Stomach (tissue), 4 donors: ENCODE measurements at regions not wholly inside any gene's neighbourhood (a gene's known extent, or its start where the extent isn't known, plus 50 kb on each side); places are given as distances from the start of the nearest gene placed in this dataset.
"Not testable (repeated sequence)": the region's sequence is repeated elsewhere in the genome, so short reads cannot be mapped to it uniquely, and the experiment has no call there.

Source experiments
- EP300 ChIP-seq: sonication (generic); formaldehyde crosslinking; IDR thresholded peaks from one replicate; pipeline ENCODE4 v1.6.1; 2017; ENCODE audit warnings: antibody characterized with exemption
- POLR2A ChIP-seq, 4 donors: fragments of 450-650 bp; IDR thresholded peaks; one replicate each; pipeline ENCODE4 v1.6.1; 2016; ENCODE audit warnings: antibody characterized with exemption in 4 of 4, control low read depth in 2 of 4, mild to moderate bottlenecking in 1 of 4, moderate library complexity in 1 of 4
- POLR2AphosphoS5 ChIP-seq, 3 donors: sonication (generic); formaldehyde crosslinking; IDR thresholded peaks; one replicate each; pipeline ENCODE4 v1.6.1; 2016; ENCODE audit warnings: antibody characterized with exemption in 3 of 3
- TF ChIP-seq, protein P1 (sequence below), 7 experiments: fragments of 450-650 bp in 4 of 7; fragments of 200-600 bp in 3 of 7; sonication (generic) in 3 of 7; IDR thresholded peaks; one replicate each; pipeline ENCODE4 v1.5.1; 2016 to 2019; ENCODE audit warnings: antibody characterized with exemption in 7 of 7, control low read depth in 2 of 7, mild to moderate bottlenecking in 1 of 7

- TF ChIP-seq, protein P1, sequence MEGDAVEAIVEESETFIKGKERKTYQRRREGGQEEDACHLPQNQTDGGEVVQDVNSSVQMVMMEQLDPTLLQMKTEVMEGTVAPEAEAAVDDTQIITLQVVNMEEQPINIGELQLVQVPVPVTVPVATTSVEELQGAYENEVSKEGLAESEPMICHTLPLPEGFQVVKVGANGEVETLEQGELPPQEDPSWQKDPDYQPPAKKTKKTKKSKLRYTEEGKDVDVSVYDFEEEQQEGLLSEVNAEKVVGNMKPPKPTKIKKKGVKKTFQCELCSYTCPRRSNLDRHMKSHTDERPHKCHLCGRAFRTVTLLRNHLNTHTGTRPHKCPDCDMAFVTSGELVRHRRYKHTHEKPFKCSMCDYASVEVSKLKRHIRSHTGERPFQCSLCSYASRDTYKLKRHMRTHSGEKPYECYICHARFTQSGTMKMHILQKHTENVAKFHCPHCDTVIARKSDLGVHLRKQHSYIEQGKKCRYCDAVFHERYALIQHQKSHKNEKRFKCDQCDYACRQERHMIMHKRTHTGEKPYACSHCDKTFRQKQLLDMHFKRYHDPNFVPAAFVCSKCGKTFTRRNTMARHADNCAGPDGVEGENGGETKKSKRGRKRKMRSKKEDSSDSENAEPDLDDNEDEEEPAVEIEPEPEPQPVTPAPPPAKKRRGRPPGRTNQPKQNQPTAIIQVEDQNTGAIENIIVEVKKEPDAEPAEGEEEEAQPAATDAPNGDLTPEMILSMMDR (IDR thresholded peaks at IDR 0.05) = not testable (repeated sequence)
- TF ChIP-seq POLR2A (IDR thresholded peaks at IDR 0.05); EP300; POLR2AphosphoS5 (IDR thresholded peaks at IDR 0.05): not testable (repeated sequence)
Measured at GRCh38 chr21:35380304-35380703, 331.2 kb upstream of the RUNX1 start.
